HG02884 (cell line): ENCODE measurements at regions not wholly inside any gene's neighbourhood (a gene's known extent, or its start where the extent isn't known, plus 50 kb on each side); places are given as distances from the start of the nearest gene placed in this dataset.

Experiments
- ATAC-seq: cut with Tn5 transposase; IDR thresholded peaks from one replicate; pipeline ENCODE4 v1.9.1; 2021; ENCODE audit warnings: mild to moderate bottlenecking, moderate library complexity; ENCODE audit not compliant: unreplicated experiment

DNA sequence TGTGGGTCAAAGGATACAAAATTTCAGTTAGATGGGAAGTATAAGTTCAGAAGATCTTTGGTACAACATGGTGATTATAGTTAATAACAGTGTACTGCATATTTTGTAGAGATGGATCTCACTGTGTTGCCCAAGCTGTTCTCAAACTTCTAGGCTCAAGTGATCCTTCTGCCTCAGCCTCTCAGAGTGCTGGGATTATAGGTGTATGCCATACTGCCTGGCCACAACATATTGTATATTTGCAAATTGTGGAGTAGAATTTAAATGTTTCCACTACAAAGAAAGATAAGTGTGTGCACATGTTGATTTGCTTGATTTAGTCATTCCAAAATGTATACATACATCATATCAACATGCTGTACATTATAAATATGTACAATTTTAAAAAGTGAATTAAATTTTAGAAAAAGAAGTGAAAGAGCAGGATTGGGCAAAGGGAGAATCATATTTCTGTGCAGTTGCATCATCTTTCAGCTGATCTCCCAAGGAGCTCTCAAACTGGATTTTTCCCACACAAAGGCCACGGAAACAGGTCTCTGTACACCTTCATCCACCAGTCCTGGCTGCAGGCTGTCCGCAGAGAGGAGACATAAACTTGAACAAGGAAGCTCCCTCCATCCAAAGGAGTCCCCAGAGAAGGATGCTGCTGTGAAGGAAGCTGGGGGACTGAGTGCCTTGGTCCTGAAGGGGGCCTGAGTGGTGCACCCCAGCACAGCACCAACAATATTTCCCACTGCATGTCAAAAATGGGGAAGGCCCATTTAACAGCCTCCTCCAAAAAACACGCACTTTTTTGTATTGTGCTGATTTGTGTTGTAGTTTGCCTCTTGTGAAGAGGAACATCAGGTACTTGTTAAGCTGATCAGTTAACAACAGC is 217.1 kb upstream of the GHITM start:
- no peak for ATAC-seq

DNA sequence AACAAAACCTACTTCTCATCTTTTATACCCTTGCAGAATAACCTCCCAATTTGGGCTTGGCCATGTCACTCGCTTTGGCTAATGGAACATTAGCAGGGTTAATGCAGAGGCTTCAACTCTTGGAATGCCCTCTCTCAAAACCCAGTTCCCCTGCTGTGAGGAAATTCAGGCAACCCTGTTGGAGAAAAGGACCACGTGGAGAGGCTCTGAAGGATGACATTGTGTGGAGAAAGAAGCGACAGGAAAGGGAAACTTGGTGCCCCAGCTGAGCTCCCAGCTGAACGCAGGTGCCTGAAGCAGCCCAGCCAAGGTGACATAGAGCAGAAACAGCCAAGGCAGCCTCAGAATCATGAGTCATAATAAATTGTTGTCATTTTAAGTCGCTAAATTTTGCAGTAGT is 214.2 kb upstream of the GHITM start:
- no peak for ATAC-seq

DNA sequence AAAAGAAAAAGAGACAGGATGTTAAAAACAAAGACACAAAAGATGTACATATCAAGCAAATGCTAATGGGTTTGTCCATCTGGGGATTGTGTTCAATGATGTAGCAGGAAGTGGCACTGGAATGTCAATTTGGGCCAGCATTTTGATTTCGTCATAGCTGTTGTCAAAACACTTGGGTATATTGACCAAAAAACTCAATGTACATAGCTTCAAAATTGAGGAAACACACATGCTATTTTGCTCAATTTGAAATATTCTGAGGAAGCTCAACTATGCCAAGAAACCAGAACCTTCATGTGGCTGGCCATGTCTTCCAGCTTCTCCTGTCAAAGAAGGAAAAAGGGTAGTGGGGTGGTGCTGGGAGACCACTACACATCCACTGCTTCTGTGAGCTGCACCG is 212.7 kb upstream of the GHITM start:
- ATAC-seq = no peak

DNA sequence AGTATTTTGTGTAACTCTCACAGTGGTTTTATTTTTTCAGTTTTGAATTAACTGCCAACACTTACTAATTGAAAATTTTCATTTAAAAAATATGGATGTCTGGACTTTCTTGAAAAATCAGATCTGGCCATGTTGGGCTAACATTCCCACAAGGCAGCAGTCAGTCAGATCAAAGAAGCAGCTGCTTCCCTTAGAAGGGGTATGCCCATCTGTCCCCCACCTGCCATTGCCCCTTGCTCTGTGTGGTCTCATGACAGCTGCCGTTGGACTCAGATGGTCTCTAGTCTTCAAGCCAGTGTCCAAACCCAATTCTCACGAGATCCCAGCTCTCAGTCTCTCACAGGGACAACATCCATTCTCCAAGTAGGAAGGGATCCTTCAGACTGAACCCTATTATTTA is 212.1 kb upstream of the GHITM start:
- ATAC-seq = no peak

DNA sequence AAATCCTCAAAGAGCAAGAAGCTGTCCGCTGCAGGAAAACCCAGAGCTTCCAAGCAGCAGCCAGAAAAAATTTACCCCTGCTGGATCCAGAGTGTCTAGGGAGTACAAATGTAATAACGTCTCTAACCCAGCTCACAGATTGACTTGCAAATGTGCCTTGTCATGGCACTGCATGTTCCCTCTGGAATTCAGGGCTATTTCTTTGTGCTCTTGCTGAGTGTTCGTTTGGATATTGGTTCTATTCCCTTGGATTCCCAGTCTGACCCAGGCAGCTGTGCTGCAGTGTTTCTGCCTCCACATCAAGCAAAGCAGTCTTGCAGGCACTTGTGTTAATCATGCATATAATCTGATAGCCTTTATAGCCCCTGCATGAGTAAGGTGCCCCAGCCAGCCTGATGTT is 209.9 kb upstream of the GHITM start:
- no peak for ATAC-seq

DNA sequence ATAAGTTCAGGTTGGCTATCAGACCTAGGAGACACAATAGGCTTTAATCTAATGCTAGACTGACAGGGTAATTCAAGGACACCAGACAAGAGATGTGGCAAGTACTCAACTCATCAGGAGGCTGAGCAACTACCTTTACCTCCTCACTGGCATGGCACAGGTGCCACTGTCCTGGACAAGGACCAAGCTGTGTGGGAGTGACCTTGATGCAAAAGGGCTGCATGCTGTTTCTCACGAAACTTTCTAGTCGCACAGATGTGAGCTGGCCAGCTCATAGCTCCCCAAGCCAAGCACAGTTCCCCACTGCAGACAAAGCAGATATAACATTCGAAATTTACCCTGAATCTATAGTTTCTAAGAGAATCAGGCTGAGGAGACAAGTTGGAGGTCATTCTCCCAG is 207.6 kb upstream of the GHITM start:
- no peak for ATAC-seq

DNA sequence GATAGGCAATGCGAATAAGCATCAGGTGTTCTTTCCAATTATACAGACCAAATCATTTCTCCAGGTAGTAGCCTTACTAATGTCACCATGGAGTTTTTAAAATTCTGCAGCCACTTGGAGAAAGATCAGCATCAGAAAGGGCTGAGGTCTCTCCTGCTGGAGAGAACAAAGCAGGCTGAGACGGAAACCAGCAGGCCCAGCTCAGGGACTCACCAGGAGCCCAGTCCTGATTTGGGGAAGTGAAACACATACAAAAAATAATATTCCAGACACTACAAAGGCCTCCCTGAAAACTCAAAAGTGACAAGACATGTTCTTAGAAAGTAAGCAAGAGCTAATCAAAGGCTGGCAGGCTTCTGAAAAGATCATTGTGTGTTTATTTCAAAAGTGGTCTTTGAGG is 207.1 kb upstream of the GHITM start:
- ATAC-seq = no peak

DNA sequence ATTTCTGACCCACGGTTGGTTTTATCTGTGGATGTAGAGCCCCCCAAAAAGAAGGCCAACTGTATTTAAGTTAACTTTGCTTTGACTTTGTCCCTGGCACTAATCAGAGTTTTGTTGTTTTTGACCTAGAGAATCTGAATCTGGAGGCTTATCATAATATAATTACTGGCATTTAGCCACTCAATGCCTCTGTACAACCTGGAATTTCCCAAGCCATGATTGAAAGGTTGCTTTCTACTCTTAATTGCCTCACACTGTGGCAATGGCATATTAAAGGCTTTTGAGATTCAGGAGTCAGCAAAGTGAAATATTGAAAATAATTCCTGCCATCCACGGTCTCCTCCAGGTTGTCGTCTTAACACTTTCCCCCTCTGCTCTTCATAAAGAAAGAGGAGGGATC is 205.2 kb upstream of the GHITM start:
- ATAC-seq = no peak

DNA sequence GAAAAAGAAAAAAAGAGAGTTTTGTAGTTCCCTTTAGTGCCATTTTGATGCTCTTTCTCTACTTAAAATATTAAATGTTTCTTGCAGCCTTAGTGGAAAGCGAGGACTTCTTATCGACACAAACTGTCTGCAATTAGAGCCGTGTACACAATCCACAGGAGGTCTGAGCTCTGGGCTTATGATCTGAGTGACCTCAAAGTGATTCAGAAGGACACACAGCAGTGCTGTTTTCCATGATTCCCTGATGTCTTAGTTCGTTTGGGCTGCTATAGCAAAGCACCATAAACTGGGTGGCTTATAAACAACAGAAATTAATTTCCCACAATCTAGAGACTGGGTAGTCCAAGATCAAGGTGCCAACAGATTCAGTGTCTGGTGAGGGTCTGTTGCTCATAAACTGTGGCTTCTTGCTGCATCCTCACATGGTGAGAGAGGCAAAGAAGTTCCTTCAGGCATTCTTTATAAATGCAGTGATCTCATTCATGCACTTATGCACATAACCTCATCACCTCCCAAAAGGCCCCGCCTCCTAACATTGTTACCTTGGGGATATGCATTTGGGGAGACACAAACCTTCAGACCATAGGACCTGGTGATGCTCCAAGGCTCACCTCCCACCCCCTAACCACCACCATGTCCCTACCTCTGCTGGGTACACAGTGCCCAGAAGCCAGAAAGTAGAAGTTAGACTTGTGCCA is 204.5 kb upstream of the GHITM start:
- ATAC-seq = no peak

DNA sequence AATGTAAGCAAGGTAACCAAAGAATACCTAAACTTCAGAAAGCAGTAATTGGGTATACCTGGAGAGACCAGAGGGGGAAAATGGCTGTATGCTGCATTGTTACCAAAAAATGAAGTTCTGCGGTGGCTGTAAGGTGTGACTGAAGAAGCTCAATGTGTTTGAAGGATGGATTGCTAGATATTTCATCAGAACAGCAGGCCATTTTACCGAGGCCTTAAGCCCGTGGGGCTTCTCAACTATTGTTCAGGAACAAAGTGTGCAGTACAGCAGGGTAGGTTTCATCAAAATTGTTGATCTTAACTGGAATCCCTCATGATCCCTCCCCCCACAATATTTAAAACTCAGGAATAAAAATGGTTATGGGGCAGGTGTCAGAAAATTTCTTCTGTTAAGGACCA is 204.0 kb upstream of the GHITM start:
- ATAC-seq = no peak

DNA sequence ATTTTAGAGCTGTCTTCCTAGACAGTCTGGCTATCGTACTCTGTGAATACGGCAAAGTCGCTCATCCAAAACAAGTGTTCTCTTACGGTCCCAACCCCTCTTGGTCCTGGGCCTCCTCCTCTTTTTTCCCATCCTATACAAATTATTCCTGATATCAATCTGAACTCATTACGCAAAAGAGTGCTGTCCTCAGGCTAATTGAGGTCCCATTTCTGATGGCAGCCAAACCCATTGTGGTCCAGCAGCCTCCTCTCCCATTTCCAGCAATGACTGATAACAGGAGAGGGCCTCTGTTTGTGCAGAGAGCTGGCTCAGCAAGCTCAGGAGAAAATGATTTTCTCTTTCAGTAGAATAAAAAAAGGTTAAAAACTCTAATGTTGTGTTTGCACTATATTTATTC is 203.4 kb upstream of the GHITM start:
- no peak for ATAC-seq

DNA sequence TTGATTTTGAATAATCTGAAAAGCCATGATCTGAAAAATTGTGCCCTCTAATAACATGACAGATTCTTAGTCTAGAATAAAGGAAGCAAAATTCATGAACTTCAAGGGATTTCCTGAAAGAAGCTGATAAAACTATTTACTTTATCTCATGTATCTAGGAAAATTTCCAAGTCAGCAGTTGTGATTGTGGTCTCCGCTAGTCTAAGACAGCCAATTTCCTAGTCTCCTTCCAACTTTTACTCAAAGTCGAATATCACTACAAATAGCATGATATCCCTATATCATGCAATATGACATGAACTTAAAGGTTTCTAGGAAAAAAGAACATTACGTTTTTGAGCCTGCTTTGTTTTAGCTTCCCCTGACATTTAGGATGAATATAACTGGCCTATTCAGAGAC is 202.1 kb upstream of the GHITM start:
- ATAC-seq = no peak

DNA sequence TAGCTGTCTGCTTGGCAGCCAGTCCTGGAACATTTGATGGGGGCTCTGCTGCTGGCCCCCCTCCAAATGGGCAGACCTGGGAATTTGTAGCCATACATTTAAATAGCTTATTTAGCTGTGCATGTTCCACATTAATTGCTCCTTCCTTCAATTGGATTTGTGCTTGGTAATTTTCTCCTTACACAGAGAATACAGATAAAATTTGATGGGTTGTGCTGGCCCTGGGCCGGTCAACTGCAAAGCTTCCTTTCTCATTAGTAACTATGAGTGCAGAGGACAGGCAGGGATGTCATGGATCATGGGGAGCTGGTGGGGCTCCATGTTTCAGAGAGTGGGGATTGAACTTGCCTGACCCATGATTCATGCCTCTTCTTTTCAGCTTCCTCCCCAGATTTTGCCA is 201.5 kb upstream of the GHITM start:
- ATAC-seq = no peak

DNA sequence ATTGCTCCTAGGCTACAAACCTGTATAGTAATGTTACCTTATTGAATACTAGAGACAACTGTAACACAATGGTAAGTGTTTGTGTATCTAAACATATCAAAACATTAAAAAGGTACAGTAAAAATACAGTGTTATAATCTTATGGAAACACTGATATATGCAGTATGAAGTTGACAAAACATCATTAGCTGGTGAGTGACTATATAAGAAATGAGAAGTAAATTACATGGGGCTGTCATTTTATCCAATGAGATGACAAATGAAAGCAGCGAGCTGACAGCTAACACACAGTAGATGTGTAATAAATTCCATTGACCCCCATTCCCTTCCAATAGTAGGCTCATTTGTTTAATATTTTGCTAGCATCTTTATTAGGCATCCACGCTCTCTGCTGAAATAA is 198.1 kb upstream of the GHITM start:
- no peak for ATAC-seq

DNA sequence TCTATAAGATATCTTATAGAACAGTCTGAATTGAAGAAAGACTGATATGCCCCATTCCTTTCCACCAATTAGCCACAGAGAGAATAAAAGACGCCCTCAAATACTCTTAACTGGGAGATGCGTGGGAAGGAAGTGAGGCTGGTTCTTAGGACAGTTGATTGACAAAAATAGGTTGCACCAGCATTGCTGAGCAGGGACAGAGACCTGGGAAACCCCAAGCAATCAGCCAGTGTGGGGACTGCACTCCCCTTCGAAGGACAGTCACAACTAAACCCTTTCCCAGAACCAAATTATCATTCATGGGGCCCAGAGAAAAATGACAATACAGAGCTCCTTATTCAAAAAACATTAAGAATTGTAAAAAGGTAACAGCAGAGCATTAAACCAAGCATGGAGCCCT is 196.9 kb upstream of the GHITM start:
- ATAC-seq = no peak

DNA sequence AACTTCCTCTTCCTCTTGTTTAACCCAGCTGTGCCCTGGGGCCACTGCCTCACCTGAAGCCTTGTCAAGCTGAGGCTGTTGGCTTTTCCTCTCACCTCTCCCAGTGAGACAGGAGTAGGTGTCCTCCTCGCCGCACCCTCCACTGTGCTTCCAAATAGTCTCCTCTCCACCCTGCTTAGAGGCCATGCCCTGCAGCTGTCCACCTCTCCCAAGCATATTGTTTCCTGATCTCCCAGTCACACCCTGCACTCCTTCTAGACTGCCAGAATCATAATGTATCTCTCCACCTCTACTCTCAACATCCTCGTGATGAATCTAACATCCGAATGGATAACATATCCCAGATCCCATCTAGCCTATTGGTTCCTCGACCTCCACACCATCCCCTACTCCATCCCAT is 196.3 kb upstream of the GHITM start:
- ATAC-seq = no peak

DNA sequence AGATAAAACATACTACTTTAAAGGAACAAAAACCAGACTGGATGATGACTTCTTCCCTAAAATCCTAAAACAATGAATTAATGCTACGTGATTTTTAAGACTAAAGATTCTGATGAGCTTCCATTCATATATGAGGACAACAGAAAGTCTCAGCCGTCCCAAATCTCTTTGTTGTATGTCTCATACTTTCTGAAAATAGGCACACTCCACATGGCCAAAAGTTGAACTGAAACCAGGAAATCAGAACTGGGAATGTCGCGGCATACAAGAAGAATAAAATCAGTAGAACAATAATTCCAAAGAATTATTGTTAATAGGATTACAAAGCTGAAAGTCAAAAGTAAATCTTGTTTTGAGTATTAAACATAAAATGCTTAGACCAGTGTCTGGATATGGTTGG is 195.4 kb upstream of the GHITM start:
- ATAC-seq = peak; percentile 54

DNA sequence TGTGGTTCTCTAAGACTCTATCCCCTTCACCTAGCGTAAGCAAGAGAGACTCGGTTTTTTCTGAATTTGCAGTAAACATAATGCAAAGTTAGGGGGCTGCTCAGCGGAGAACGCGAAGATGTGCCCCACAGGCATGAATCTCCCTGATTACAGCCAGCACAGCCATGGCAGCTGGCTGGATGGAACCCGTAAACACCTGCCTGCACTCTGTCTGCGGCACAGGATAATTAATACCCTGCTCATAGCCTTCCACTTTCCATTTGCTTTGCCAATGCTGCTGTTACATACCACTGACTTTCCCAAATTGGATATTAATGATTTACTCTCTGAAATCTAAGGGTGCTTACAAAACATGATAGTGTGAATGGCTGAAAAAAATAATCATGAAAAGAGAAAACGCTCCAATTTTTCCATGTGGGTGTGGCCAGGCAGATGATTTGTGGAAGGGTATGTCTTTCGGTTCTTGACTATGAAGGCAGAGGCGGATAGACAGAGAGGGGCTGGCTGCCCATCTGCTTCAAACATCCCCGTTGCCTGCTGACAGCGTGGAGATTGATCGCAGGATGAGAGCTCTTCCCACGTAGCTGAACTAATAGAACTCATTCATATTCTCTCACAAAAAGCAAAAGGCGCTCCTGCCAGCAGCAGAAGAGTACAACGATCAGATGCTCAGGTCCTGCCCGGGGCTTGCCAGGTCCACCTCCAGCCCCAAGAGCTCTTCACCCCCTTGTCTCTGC is 193.2 kb upstream of the GHITM start:
- no peak for ATAC-seq

DNA sequence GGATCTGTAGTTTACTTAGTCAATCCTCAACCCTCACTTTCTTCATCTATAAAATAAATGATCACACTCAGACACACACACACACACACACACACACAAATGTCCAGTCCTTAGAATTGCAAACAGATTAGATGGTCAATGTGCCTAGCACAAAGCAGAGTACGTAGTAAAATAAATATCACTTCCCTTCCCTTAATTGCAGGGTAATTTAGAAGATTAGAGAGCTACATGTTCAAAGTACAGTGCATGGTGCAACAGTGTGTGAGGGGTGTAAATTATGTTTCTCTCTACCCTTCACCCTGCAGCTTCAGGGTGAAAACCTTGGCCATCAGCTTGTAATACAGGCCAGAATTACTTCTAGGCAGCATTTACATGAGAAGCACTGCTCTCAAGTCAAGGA is 187.0 kb upstream of the GHITM start:
- ATAC-seq = no peak

DNA sequence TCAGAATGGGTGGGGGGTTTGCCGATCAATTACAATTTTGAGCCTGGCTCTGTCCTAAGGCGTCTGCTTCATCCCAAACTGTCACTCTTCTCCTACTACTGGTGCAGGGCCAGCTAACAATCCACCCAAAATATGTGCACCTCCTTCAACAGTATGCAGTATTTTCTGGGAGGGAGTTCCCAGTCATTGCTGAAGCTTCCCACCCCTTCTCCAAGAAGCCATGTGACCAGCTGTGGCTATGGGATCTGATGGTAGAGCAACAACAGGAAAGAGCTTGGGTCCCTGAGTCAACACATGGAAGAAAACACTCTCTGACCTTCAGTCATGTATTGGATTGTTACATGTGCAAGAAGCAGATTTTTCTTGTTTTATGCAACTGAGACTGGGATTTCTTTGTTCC is 185.7 kb upstream of the GHITM start:
- ATAC-seq = no peak

DNA sequence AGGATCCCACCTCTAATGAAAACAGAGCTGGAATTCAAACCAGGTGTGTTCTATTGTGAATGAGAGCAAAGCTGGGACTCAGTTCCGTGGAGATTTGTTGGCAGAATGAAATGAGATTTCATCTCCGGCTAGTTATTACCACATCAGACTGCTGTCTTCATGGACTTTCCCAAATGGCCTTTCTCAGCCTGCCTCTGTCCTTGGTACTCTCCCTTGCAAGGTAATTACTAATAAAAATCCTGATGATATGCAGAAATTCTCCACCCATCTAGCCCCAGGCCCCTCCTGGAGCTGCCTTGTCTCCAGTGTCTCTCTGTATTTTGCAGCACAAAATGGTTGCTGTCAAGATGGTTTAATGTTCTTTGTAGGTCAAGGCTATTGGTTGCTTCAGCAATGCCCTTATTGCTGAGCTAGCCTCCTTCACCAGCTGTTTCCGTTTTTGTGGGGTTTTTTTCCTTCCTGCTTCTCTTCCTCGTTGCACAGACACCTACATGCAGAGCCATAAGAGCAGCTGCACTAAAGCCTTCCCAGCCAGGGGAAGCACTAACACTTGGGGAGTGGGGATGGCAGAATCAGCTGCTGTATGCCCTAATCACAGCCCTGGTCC is 185.0 kb upstream of the GHITM start:
- ATAC-seq = no peak

DNA sequence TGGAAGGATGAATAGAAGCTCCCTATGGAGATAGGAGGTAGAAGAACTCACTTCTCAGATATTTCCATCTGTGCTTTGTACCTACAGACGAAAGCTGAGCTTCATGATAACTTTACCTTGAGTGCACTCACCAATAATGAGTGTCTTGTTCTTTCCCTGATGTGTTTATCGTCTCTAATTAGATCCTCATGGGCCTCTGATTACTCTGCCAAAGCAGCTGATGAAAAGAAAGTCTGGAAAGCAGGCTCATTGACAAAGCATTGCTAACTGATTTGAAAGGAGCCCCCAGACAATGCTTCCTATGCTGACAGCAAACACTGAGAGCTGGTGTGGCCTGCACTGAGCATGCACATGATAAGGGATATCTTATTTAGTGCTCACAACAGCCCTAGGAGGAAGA is 183.9 kb upstream of the GHITM start:
- no peak for ATAC-seq
